HG03135 (cell line): ENCODE measurements at regions not wholly inside any gene's neighbourhood (a gene's known extent, or its start where the extent isn't known, plus 50 kb on each side); places are given as distances from the start of the nearest gene placed in this dataset.
"Not testable (repeated sequence)": the region's sequence is repeated elsewhere in the genome, so short reads cannot be mapped to it uniquely, and the experiment has no call there.

Source experiments
- ATAC-seq: cut with Tn5 transposase; IDR thresholded peaks from one replicate; pipeline ENCODE4 v1.9.1; 2021; ENCODE audit warnings: mild to moderate bottlenecking, moderate library complexity; ENCODE audit not compliant: unreplicated experiment

DNA sequence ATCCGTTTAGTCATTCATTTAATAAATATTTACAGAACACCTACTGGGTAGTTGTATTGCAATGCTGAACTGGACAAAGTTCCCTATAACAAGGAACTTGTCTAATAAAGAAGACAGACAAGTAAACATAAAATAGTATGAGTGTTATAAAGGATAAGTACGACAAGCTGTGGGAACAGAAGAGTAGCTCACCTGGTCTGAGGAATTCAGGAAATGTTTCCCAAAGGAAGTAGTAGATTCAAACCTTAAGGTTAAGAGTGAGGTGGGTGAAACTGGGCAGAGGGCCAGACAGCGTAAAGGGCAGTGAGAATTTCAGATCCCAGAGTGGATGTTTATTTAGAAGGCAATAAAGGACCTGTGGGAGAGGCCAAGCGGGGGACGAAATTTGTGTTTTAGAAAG, 72.3 kb upstream of the CD2AP start:
- no peak for ATAC-seq

DNA sequence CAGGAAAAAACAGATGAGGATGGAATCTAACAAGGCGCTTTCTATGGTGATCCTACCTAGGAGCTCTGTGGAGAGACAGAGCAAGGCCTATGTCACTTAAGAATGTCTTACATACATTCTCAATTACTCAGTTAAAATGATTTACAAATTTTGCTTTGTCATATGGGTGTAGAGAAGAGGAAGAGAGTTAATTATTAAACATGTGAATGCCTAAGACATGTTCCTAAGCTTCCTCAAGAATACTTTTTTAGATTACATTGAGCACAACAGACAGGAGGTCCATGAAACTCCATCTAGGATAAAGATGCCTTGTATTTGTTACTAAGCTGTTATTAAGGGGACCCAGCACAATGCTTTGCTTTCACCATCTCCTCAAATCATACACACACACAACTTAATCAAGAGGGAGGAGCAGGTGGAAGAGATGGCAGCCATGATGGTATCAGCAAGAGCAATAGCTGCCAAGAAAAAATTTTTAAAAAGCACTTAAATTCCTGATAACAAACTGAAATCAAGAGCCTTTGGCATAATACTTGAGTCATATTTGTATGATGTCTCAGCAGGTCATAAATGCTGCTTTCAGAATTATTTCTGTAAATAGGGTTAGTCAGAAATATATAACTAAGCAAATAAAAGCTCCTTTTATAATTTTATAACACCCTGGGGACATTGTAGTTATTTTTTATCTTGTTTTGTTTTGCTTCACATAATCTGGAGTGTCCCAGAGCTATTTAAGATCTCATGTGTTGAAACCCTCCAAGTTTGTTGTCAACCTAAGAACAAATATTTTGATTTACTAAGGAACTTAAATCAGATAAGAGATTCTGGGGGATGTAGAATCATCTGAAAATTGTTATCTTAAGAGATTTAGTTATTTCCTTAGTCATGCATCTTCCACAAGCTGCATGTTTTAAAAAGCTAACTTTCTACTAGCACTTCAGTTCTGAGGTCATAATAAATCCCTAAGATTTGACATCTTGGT, 70.0 kb upstream of the CD2AP start:
- ATAC-seq, result no peak

DNA sequence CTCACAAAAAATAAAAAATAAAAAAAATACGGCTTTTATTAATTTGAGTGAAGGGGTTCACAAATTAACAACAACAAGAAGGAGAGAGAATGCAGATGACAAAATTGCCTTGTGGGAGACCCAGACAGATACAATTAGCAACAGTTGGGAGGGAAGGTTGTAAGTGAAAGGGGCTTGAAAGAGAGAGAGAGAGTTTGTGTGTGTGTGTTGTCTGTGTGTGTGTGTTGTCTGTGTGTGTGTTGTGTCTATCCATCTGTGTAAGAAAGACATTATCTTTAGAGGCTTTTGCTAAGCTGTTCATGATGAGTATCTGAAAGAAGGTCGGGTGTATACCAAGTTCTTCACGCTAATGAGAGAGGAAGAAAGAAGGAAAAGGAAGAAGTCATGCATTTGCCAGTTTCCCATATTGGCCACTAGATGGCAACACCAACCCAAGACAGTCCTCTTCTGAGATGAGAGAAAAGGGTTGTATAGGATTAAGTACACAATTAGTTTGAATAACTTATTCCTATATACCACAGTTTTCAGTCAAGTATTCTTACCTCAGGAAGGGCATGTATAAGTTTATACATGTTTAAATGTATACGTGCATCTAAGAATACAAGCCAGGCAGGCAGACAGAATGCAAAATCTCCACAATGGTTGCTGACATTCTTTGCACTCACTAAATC, 63.7 kb upstream of the CD2AP start:
- peak; percentile 54 for ATAC-seq

DNA sequence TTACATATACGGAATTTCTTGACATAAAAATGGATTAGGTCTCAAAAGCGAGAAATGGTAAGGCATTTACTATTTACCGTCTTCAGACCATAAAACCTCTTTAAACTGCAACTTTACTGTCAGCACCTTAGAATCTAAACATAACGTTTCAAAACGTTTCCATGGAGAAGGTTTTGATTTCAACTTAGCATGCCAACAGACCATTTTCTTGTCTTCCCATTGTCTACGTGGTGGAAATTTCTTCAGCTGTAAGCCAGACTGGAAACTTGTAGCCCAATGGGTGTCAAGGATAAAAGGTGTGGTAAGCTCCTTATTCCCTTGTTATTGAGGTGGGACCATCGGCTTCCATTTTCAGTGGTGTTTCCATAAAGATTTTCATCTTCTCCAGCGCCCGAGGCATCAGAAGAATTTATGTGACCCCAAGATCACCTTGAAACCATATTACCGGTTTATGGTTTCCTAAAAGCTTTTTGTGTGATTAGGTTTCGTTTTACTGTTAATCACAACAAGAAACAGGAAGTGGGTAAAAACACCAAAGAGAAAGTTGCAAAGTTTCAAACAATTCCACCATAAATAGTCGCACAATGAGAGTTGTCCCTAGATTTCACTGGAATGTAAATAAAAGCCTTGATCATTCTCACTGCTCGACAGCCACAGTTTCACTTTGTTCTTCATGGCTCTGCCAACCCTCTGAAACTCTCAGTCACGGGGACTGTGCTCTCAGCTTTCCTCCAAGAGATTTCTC, 63.0 kb upstream of the CD2AP start:
- ATAC-seq, result peak; percentile 75

DNA sequence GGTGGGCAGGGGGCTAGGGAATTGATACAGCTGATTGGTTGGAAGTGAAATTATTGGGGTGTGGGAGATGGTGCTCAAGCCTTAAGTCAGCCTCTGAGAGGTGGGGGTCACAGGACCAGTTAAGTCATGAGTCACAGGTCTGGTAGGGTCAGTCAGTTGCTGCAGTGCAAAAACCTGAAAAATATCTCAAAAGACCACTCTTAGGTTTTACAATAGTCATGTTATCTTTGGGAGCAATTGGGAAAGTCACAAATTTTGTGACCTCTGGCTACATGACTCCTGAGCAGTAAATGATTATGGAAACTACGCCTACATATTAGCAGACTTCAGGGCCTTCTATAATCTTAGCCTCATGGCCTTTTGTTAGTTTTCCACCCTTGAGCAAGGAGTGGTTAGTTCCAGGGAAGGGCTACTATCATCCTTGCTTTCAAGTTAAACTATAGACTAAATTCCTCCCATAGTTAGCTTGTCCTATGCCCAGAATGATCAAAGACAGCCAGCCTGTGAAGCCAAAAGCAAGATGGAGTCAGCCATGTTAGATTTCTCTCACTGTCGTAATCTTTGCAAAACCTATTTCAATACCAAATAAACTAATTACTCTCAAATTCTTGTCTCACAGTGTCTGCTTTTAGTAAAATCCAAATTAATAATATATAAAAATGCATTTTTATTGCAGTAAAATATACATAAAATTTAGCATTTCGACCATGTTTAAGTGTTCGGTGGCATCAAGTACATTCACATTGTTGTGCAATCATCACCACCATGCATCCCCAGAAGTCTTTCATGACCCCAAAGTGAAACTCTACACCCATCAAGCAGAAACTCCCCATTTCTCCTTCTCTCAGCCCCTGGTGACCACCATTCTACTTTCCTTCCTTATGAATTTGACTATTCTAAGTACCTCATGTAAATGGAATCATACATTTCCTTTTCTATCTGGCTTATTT, 60.9 kb upstream of the CD2AP start:
- ATAC-seq, result no peak

DNA sequence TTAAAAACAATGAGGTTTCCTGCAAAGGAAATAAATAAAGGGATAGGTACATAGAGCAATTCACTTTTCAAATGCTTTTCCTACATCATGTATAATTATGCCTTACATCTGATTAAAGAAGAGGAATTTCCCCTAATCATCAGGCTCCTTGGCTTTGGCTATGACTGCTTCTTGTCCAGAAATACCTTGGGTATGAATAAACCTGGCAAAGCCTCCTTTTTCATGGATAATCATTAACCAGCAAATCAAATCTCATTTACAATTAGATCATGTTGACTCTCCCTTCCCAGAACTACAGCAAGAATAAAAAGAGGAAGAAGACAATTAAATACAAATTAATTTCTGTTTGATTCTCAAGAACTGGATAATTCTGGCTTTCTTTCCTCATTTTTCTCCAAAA, 58.0 kb upstream of the CD2AP start:
- no peak for ATAC-seq

DNA sequence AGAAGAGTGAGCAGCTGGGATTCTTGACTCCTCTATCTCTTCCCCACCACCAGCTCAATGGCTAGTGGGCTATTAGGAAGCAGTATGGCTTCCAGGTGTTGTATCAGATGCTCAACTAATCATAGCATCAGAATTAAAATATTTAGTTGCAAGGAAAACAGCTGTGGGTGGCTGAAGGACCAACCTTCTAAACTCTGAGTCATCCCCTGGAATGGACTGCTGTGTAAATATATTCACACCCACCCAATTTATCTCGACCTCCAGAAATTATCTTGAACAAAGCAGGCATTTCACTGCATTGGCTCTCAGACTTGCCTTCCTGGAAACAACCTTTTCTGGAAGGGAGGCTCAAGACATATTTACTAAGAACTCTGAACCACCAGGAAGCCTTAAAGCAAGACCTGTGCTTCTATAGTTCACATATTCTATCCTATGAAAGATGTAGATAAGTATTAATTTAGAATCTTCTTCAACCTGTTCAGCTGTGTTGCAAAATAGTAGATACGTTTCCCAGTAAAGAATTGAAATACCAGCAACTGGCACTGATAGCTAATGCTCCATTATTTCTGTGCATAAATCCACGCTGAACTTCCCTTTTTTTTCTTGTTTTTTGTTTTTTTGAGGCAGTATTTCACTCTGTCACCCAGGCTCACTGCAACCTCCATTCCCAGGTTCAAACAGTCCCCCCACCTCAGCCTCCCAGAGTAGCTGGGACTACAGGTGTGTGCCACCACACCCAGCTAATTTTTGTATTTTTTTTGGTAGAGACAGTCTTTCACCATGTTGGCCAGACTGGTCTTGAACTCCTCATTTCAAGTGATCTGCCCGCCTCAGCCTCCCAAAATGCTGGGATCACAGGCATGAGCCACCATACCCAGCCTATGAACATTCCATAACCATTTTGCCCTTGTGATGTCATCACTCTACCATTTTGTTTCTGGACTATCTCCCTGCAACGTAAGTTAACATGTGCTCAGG, 56.9 kb upstream of the CD2AP start:
- no peak for ATAC-seq

DNA sequence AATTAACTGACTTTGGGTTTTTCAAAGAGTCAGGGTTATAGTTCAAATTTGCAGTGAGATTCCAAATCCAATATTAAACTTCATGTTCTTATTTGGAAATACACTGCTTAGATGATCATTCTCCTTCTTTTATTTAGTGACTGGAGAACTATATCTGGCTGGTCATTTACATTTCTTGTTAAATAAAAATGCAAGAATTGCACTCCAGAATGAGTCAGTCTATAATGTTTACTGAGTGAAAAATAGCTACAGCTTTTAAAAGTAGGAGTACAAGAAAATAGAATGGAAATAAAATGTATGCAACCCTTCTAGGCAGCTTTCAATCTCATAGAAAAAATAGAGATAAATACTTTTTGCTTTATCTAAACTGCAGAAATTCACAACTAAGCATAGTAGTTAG, 54.5 kb upstream of the CD2AP start:
- no peak for ATAC-seq

DNA sequence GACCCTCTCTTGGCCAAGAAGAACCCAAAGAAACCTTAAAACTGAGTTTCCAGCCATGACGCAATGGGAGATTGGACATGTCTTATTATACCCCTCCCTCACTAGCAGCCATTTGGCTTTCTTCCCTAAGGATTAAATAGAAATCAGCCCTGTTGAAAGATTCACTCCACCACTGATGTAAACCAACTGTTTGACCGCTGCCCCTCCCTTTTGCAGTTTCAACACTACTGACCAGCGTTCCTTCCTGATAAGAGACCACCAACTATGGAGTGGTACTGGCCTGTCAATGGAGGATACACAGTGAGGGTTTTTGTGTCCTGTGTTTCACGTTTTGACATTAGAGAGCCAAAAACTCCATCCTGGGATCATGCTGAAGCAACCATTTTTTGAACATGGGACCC, 53.2 kb upstream of the CD2AP start:
- no peak for ATAC-seq

DNA sequence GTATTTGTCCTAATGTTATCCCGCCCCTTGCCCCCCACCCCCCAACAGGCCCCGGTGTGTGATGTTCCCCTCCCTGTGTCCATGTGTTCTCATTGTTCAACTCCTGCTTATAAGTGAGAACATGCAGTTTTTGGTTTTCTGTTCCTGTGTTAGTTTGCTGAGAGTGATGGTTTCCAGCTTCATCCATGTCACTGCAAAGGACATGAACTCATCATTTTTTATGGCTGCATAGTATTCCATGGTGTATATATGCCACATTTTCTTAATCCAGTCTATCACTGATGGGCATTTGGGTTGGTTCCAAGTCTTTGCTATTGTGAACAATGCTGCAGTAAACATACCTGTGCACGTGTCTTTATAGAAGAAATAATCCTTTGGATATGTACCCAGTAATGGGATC, 51.9 kb upstream of the CD2AP start:
- not testable (repeated sequence) for ATAC-seq

DNA sequence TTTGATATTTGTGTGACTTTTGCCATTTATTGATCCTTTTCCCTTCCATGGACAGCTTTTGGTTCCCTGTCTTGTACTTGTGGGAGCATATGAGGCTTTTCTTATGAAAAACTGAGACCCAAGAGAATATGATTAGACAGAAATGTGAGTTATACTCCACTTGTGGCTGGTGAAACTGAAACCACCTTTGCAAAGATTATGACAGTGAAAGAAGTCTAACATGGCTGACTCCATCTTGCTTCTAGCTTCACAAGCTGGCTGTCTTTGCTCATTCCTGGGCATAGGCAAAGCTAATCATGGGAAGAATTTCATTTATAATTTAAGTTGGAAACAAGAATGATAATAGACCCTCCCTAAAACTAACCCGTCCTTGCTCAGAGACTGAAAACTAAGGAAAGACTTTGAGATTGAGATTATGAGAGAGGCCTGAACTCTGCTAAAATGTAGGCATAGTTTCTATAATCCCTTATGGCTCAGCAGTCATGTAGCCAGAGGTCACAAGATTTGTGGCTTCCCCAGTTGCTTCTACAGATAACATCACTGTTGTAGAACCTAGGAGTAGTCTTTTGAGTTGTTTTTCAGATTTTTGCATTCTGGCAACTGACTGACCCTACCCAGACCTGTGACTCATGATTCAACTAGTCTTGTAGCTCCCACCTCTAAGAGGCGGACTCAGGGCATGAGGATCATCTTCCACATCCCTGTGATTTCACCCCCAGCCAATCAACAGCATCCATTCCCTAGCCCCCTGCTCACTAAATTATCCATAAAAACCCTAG, 50.9 kb upstream of the CD2AP start:
- no peak for ATAC-seq

DNA sequence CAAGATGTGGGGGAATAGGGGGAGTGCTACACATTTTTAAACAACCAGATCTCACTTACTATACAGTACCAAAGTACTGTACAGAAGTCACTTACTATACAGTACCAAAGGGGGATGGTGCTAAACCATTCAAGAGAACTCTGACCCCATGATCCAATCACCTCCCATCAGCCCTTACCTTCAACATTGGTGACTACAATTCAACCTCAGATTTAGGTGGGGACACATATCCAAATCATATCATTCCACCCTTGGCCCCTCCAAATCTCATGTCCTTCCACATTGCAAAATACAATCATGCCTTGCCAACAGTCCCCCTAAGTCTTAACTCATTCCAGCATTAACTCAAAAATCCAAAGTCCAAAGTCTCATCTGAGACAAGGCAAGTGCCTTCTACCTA, 49.9 kb upstream of the CD2AP start:
- ATAC-seq, result no peak
